Fibroblast of peridontal ligament (primary cell): ENCODE measurements at regions not wholly inside any gene's neighbourhood (a gene's known extent, or its start where the extent isn't known, plus 50 kb on each side); places are given as distances from the start of the nearest gene placed in this dataset.
A peak's percentile ranks its signal among the peaks of the same experiment; 100 is the strongest.

Experiments used
- DNase-seq: peaks from one replicate; pipeline ENCODE4 v3.0.0-alpha.2; 2010; ENCODE audit errors: extremely low read depth

DNA sequence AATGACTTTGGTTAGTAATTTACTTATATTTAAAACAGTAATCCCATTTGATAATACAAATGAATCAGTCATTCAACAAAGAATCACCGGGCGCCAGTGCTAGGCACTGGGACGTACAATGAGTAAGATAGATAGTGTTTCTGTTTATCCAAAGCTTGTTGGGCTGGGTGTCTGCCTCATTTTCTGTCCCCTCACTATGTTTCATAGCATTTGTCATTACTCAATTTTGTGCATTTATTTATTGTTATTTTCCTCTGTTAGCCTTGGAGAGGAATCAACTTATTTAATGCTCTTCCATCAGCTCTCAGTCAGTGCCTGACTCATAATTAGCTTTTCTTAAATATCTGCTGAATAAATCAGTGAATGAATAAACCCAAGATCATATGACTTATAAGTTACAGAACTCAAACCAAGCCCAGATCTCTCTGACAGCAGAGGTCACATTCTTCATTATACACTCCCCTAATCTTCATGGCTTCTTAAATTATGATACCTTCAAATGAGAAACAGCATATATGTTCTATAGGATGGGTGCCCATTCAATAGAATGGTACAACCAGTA lies 86.2 kb downstream of the TSPAN8 start:
- no peak for DNase-seq

DNA sequence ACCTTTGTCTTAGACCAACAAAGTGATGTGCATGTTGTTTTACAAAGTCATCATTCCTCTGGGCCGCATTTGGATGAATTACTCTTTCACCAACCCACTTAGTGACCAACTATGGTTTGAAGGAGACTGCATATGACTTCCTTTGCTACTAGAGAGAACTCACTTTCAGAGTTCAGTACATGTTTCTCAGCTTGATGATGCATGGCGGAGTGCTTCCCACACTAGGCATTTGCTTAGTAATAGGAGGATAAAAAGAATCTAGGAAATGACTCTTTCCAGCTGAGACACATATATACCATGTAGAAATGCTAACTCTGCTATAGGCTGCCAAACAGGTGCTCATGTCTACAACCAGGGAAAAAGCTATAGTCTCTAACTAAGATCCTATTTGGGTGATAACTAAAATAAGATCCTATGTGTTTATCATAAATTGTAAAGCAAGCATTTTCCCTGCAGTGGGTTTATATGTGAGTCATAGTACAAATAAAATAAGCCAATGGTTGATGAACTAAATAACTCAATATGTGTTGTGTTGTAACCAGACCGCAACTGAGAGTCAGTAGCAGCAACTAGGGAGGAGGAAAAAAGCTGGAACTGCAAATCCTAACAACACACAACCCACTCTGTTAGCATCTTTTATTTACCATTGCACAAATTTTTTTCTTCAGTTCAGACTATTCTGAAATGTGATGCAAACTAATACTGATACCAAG lies 87.2 kb downstream of the TSPAN8 start:
- DNase-seq, result no peak

DNA sequence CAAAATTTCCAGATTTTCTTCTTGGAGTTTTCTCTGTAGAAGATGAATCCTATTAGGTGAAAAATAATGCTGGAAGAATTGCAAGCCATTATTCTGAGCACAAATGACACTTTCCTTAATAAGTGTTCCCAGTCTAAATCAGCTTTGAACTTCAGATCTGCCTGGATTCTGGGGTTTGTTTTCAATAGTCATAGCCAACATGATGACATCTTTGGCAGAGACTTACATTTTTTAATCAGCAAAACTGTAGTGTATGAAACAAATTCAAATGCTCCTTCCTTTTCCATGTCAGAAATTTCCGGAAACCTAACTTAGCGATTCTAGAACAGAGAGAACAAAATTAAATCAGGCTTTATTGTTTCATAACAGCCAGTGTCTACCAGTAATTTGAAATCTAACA lies 88.5 kb downstream of the TSPAN8 start:
- DNase-seq, result no peak

DNA sequence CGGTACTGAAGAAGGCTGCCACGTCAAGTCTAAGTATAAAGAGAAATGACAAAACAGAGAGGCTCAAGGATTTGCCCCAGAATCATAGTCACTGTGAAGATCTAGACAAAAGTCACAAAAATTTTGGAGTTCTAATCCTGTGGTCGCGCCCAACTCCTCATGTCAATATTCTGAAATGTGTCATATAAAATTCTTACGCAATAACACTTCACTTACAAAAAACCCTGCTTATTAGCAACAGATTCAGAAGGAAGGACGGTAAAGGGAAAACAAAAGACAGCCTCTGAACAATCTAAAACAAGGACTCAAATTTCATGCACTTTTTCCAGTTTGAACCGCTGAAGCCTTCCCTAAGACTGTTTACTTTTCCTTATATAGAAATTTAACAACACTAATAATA lies 94.7 kb downstream of the TSPAN8 start:
- no peak for DNase-seq

DNA sequence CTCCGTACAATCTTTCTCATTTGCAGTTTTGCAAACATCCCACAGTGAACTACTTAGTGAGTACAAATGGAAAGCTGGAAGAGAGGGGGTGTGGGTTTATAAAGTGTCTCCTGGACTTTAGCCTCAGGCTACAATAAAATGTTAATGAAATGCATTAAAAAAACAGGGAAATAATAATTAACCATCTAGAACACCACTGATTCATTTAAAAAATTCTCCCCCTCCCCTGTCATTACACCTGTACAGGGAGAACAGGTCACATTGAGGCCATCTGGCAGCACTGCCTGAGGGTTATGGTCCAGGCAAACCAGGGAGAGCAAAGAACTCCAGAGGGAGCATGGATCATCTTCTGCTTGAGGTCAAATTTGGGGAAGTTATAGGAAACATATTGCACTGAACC lies 96.3 kb downstream of the TSPAN8 start:
- no peak for DNase-seq

DNA sequence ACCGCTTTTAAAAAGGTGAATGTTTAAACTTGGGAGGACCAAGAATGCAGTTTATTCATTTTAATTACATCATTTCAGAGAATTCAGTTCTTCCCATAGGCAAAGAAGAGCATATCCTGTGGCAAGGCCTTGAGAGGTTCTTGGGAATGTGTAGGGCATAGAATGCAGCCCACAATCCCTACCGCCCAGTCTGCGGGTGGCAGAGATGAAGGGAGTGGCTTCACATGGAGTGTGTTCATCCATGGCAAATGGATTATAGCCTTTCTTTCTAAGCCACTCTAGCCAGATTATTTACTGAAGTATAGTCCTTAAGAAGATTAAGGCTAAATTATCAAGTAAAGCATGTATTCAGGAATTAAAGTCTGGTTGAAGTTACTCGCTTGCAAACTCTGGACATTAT lies 97.4 kb downstream of the TSPAN8 start:
- no peak for DNase-seq

DNA sequence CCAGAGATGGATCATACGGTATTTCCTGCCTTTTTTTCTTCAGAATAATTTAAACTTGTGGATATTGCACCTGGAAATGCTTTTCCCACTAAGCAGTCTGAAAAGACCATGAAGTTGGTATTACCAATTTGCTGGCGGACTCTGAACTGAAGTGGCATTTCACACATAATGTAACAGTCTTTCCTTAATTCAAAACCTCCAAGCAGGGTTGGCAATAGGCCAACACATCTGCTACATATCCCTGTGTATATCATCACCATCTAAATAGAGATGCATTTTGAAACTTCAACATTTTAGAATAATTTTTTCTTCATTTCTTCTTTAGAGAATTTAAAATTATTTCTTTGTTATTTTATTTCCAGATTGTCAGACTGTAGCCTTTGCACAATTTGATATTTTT lies 100.5 kb downstream of the TSPAN8 start:
- no peak for DNase-seq

DNA sequence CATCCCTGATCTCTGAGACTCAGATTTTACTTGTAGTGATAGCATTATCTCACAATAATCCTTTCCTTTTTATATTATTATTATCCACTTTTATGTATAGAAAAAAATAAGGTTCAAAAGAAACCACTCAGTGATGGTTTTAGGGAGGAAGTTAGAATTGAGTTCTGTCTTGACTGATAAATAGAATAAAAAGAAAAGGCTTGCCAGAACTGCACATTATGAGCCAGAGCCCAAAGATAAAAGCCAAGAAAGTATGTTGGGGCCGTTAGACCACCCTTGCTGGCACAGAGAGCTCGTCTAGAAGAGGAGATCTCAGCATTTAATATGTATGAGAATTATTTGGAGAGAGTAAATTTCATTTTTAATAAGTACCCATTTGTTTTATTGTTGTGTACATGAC lies 103.2 kb downstream of the TSPAN8 start:
- DNase-seq, result no peak

DNA sequence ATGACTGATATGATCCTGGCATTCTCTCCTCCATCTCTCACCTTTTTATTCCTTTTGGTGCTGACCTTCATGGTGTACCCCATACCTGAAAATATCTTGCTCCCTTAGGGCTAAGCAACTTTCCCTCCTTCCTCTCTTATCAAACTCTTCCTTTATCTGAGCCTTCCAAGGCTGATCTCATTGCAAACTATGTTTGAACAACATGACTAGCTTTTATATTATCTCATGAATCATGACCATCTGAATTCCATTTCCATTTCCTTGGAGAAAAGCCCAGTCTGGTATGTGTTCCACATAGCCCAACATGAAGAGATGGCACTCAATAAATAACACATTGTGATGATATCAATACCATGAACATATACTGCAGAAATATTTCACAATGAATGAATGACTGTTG lies 111.6 kb downstream of the TSPAN8 start:
- peak; percentile 6 for DNase-seq

DNA sequence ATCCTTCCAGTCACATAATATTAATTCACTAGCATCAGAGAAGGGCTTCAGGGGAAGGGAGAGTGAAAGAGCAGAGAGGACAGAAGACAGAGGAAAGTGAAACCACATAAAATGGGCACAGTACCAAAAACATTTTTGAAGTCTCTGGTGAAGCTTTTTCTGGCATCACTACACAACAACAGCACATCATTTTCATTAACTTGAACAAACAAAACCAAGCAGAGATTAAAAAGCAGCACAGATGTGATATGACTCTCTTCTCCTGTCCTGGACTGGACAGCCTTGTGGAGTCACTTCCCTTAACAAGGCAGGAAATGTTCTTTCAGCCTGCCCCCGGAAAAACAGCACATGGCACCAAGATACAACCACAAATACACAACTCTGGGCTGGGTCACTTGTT lies 112.0 kb downstream of the TSPAN8 start:
- DNase-seq, result peak; percentile 5

DNA sequence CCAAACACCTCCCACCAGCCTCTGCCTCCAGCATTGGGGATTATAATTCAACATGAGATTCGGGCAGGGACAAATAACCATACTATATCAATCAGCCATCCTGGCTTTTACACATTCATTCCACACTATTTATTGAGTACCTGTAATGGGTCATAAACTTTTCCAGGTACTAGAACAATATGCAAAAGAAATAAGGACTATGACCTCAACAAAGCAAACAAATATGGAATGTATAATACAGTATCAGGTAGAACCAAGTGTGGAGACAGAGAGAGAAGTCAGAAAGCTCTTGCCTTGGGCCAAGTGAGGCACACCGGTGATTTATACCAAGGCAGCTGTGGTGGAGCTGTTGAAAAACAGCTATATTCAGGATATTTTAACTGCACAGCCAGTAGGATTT lies 116.3 kb downstream of the TSPAN8 start:
- no peak for DNase-seq

DNA sequence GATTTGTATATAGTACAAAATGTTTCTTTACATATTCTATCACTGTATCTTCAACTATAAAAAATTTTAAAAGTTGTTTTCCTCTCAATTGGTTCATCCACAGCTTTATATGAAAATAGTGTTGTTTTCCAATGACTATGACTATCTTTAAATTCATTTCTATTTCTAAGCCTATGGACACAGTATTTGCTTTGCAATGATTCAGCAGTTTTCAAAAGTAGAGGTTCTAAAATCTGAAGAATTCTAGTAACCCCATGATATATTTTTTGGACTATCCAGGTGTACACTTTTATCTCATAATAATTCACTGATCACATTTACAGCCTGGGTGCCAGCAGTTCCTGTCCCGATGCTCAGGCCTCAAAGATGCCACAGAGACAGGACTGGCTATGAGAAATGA lies 118.4 kb upstream of the PTPRR start:
- no peak for DNase-seq

DNA sequence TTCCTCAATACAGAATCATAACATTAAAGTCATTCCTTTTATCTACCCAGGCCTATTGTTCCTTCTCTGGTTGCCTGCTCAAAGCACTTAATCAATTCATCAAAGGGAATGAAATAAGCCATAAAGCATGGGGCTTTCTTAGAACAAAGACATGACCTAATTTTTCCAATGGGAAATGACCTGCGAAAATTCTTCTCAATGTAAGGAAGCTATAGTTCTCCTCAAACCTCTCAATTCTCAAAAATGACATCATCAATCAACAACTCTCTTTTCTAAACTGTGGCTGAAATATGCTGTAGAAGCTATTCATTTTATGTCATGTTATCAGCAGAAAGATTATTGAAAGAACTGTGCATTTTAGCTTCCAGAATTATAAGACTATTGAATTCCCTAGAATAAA lies 116.0 kb upstream of the PTPRR start:
- DNase-seq, result no peak

DNA sequence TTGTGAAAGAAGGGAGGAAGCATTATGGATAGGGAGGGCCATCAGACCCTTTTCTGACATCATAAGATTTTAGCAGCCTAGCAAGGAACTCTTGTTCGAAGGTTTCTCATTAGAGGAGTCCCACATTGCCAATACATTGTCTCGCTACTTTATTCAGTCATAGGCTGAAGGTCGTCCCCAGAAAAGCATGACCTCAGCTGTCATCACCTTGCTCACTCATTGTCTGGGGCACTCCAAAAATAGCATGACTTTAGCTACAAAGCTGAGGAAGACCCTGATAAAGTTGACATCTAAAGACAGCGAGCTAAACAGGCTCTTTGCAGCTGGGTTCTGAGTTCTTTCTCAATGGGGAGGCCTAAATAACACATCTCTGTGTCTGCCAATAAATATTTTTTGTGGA lies 112.4 kb upstream of the PTPRR start:
- DNase-seq, result no peak

DNA sequence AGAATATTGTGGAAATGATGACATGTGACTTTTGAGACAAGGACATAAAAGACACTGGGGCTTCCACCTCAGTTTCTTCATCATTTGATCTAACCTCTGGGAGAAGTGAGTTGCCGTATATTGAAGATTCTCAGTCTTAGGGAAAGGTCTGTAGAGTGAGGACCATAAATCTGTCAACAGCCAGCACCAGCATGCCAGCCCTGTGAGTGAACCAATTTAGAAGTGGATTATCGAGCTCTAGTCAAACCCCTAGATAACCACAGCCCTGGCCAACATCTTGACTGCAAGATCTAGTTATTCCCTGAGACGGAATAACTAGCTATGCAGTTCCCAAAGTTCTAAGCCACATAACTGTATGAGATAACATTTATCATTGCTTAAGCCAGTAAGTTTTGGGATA lies 108.8 kb upstream of the PTPRR start:
- no peak for DNase-seq

DNA sequence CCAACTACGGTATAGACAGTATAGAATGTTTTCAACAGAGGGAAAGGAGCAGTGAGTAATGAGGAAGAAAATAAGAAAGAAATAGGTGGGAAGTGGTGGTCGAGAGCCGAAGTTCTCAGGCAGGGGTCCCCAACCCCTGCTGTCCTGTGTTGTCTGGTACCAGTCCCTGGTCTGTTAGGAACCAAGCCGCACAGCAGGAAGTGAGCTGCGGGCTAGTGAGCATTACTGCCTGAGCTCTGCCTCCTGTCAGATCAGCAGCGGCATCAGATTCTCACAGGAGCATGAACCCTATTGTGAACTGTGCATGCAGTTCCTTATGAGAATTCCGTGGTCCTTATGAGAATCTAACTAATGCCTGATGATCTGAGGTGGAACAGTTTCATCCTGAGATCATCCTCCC lies 107.3 kb upstream of the PTPRR start:
- no peak for DNase-seq

DNA sequence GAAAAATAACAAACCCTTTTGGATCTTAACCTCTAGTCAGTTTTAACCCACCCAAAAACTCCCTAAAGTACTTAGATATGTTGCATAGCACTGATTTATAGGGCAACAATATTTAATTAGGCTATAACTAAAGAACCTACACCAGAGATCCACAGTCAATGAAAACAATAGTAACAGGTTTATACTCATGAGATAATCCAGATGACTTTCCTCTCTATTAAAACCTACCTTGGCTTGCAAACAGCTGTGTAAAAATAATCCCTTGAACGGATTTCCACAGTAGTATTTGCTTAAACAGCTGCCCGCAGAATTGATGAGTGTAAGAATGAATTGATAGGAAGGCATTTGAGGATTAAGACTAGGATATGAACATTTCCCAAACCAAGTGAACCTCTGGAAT lies 104.3 kb upstream of the PTPRR start:
- no peak for DNase-seq

DNA sequence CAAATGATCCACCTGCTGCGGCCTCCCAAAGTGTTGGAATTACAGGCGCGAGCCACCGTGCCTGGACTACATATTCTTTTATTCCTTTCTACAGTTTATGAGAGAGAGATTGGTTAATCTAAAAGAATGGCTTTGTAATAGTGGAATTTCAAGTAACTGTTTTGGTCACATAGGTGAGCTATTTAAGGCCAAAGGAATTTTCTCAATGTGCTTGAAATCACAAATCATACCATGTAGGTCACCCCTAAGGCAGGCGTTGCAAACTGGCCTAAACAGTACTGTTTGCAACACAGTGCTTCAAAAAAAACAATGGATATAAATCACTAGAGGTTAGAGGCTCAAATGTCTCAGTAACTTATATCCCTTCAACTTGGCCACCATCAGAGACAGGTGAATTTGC lies 103.7 kb upstream of the PTPRR start:
- DNase-seq, result no peak

DNA sequence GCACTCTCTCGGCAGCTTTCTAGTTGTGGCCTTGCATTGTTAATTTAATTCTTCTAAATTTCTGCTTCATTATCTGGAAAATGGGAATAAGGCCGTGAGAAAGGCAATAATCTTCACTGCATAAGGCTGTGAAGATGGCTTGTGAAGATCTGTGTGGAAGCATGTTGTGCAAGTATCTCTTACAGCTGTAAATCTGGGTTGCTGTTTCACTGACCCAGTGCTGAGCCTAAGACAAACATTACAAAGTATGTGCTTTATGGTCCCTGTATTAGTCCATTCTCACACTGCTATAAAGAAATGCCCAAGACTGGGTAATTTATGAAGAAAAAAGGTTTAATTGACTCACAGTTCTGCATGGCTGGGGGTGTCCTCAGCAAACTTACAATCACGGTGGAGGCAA lies 101.0 kb upstream of the PTPRR start:
- DNase-seq, result no peak

DNA sequence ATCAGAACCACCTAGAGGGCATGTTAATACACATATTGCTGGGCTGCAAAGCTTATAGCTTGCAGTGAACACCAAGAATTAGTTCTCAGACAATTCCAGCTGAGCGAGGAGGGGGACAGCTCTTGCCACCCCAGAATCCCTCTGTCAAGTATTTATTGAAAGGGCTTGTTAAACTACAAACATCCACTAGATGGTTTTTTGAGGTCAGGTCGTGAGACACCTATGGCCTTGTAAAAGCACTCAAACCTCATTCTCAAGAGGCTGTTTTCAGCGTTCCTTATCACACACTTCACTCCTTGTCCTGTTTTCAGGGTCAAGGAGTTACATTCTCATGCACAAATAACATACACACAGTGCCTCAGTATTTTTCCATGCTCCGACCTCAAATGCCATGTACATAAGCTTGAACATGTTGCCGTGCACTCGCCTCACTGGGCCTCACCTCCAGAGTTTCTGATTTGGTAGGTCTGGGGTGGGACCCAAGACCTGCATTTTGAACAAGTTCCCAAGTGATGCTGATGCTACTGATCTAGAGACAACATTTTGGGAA lies 98.8 kb upstream of the PTPRR start:
- no peak for DNase-seq

DNA sequence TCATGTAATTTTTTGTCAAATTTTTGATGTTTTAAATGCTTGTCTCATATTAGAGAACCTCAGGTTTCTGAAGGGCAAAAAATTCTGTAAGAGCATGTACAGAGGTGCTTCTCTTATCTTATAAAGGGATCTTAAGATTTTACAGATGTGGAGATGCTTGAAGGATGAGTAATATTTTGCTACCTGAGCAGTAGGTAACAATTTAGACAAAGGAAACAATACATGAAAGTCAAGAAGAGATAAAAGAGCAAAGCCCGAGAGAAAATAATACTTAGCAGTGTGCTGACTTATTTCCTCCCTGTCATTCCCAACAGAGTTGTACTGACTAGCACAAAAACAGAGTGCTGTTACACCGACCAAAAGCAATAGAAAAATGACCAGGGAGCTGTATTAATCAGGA lies 98.1 kb upstream of the PTPRR start:
- no peak for DNase-seq

DNA sequence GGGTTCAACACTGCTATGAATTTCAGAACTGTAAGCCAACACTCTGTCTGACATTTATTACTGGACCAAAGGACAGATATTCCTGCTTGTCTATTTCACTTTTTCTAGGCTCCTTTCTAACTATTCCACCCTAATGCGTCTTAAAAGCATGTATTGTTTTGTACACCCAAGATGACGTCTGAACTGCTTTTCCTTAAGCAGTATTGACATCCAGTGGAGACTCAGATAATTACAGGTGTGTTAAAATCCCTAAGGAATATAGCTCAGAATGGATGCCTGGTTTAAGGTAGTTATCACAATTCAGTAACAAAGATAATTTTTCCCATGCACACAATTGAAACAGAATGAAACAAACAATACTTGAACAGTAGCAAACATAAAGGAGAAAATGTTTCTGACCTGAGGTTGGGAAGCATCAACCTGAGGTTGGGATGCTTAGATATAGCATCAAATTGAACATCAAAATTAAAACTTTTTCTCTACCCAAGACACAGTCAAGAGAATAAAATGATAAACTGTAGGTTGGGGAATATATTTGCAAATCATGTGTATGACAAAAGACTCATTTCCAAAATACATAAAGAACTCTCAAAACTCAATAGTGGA lies 93.7 kb upstream of the PTPRR start:
- DNase-seq, result peak; percentile 18

DNA sequence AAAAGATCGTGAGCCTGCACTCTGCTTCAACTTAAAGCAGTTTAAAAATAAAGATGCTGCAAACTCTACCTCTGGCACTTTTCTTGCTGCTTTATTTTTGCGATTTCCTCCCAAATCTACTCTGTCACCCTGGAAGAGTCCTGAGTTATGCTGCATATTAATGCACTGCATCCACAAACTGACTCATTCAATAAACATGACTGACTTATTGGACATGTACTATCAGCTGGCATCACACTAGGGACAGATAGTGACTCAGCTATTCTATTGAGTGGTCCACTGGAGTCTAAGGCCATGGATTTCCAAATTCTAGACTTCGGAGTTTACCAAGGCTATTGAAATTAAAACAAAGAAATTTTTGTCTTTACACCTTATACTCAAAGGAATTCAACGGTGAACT lies 90.7 kb upstream of the PTPRR start:
- no peak for DNase-seq

DNA sequence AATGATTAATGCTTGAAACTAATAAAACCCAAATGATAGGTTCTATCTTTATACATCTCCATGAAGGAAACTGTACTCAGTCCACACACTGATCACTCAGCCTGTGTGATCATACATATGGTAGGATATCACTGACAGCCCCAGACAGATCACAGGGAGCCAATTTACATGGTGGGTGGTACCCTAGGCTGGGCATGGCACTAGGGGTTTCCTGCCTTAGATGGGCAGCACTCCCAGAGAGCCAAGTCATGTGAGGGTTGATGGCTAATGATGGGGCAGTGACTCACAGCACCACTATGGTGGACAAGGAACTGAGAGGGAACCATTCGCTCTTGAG lies 89.6 kb upstream of the PTPRR start:
- no peak for DNase-seq
